Choroid plexus epithelial cell (primary cell): ENCODE measurements at regions not wholly inside any gene's neighbourhood (a gene's known extent, or its start where the extent isn't known, plus 50 kb on each side); places are given as distances from the start of the nearest gene placed in this dataset.

Source experiments
- DNase-seq: peaks from one replicate; pipeline ENCODE4 v3.0.0-alpha.2; 2010; ENCODE audit warnings: low read depth
- H3K4me3 ChIP-seq: 2 replicates; pipeline ENCODE4 v1.5.1; 2011; ENCODE audit warnings: low read depth, mild to moderate bottlenecking, control low read depth, low read length, moderate library complexity
- TF ChIP-seq, protein P1 (sequence below): conservative IDR thresholded peaks from 2 replicates; pipeline ENCODE4 v1.5.1; 2011; ENCODE audit warnings: low read depth, mild to moderate bottlenecking, control low read depth, inconsistent platforms, low read length, moderate library complexity

DNA sequence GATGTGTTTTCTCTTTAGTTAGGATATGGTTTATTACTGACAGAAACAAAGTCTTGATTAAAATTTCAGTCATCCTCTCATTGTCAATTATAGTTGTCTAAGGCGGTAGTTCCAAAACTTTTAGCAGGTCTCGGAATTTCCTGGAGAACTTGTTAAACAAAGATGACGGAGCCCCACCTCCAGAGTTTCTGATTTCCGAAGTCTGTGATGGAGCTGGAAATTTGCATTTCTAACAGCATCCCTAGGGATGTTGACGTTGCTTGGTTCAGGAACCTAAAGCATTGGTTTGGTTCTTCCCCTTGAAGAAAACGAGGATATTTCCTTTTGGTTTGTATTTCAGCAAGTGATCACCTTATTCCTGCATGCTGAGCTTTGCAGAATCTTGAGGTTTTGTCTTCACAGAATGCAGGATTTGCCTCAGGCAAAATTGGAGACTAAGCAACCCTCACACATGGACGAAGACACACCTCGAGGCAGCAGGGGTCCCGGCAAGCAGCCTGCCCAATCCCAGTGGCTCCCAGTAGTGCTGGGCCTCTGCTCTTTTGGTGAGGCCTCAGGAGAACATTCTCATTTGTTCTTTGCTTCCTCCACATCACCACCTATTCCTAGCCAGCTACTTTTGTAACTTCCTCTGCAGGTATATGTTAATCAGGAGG is 187.1 kb upstream of the PHACTR1 start:
- no peak overlapping the region for H3K4me3 ChIP-seq
- DNase-seq: no peak
- TF ChIP-seq, protein P1, sequence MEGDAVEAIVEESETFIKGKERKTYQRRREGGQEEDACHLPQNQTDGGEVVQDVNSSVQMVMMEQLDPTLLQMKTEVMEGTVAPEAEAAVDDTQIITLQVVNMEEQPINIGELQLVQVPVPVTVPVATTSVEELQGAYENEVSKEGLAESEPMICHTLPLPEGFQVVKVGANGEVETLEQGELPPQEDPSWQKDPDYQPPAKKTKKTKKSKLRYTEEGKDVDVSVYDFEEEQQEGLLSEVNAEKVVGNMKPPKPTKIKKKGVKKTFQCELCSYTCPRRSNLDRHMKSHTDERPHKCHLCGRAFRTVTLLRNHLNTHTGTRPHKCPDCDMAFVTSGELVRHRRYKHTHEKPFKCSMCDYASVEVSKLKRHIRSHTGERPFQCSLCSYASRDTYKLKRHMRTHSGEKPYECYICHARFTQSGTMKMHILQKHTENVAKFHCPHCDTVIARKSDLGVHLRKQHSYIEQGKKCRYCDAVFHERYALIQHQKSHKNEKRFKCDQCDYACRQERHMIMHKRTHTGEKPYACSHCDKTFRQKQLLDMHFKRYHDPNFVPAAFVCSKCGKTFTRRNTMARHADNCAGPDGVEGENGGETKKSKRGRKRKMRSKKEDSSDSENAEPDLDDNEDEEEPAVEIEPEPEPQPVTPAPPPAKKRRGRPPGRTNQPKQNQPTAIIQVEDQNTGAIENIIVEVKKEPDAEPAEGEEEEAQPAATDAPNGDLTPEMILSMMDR: no peak

DNA sequence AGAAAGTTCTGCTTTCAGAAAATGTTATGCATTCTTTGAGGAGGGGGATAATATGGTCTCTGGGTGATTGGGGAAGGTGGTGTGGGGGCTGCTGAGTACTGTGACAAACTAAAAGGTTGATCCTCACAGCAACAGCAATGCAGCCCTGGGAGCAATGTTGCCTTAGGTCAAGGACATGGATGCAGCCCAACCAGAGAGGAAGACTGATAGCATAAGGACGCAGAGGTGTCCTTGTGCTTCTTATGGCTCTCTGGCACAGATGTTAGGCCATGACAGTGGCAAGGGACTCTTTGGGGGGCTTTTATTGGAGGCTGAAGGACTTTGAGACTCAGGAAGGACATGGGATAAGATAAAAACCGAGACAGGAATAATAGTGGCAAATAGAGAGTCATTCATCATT is 186.2 kb upstream of the PHACTR1 start:
- TF ChIP-seq, protein P1: no peak
- no peak overlapping the region for H3K4me3 ChIP-seq
- no peak for DNase-seq

DNA sequence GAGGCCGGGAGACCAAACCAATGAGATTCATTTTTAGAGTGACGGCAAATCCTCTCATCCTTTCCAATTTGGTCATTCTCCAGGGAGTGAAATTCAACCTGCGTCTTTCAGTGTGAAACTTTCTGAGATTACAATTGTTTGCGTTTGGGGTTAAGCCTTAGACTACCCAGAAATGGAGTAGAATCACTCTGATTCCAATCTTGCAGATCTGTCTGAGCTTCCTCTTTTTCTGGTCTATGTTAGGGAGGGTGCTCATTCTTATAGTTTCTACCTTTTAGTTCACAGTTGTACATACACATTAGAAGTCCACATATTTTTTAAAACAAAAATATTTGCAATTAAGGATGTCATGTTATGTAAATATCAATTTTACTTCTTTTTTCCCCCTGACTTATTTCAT is 183.0 kb upstream of the PHACTR1 start:
- TF ChIP-seq, protein P1: no peak
- DNase-seq: no peak

GRCh38 chr6:12534069-12534853 is 182.3 kb upstream of the PHACTR1 start:
- TF ChIP-seq, protein P1: no peak
- DNase-seq: no peak
- H3K4me3 ChIP-seq: no peak overlapping the region

More for the DNA sequence above, 183.0 kb upstream of the PHACTR1 start:
- no peak overlapping the region for H3K4me3 ChIP-seq

DNA sequence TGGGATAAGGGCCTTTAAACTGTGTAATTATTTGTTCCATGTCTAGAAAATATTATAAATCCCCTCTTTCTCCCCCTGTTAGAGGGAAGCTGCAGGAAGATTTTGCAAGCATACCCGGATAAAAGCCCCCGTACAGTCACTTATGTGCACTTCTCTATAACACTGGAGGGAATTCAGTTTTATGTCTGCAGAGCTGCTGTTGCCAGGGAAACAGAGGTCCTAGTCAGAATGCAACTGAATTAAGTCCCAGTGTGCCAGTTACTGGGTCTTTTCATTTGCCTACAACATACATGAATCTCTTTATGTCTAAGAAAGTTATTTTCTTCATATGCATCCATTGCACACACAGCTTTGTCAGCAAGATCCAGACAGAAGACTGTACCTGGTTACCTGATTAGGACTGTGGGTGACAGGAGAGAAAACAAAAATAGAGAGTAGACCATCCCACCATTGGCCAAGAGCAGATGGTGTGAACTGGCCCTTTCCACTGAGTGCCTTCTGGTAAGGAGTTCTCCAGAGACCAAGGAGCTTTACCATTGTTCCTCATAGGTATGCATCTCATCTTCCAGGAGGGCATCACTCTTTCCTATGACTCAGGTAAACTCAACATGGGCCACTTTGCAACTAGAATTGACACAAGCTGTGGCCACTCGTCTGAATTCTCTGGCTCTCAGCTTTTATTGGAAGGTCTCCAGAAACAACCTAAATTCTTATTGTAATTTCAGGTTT is 180.8 kb upstream of the PHACTR1 start:
- H3K4me3 ChIP-seq: no peak overlapping the region
- TF ChIP-seq, protein P1: no peak
- DNase-seq: no peak

DNA sequence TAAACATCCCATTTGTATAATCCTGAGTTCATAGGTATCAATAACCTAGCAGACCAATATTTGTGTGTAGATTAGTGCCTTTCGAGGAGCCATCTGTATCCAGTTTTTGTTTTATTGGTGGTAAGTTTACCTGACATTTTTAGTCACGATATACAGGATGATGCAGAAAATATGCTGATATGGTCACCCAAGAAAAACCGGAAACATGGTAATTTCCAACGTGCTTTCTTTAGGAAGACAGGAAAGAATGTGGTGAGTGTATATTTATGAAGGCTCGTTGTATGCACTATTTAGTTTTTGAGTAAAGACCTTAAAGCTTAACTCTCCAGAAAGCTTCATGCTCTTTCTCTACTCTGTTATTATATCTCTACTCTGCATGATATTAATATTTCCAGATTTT is 180.2 kb upstream of the PHACTR1 start:
- H3K4me3 ChIP-seq: no peak overlapping the region
- no peak for DNase-seq
- TF ChIP-seq, protein P1: no peak
